HG02623 (cell line): ENCODE measurements at regions not wholly inside any gene's neighbourhood (a gene's known extent, or its start where the extent isn't known, plus 50 kb on each side); places are given as distances from the start of the nearest gene placed in this dataset.
"Not testable (repeated sequence)": the region's sequence is repeated elsewhere in the genome, so short reads cannot be mapped to it uniquely, and the experiment has no call there.

Experiments
- ATAC-seq: cut with Tn5 transposase; IDR thresholded peaks from one replicate; pipeline ENCODE4 v1.9.1; 2021; ENCODE audit warnings: moderate library complexity; ENCODE audit not compliant: unreplicated experiment

- ATAC-seq = no peak
Measured at GRCh38 chr1:219560856-219561255, 52.0 kb downstream of the ZC3H11B start.

- ATAC-seq = no peak
Measured at GRCh38 chr1:219559899-219560298, 53.0 kb downstream of the ZC3H11B start.

- ATAC-seq = no peak
Measured at GRCh38 chr1:219555806-219556205, 57.1 kb downstream of the ZC3H11B start.

GRCh38 chr1:219555031-219555692 is 57.7 kb downstream of the ZC3H11B start:
- no peak for ATAC-seq

GRCh38 chr1:219553934-219554502 is 58.9 kb downstream of the ZC3H11B start:
- no peak for ATAC-seq

GRCh38 chr1:219550201-219550600 is 62.7 kb downstream of the ZC3H11B start:
- no peak for ATAC-seq

GRCh38 chr1:219549215-219549614 is 63.7 kb downstream of the ZC3H11B start:
- ATAC-seq = no peak

- ATAC-seq = no peak
Measured at GRCh38 chr1:219548386-219548785, 64.5 kb downstream of the ZC3H11B start.

- ATAC-seq = not testable (repeated sequence)
Measured at GRCh38 chr1:219545756-219546155, 67.1 kb downstream of the ZC3H11B start.

GRCh38 chr1:219544163-219544846 is 68.6 kb downstream of the ZC3H11B start:
- no peak for ATAC-seq

GRCh38 chr1:219542828-219543518 is 69.9 kb downstream of the ZC3H11B start:
- ATAC-seq = no peak

- no peak for ATAC-seq
Measured at GRCh38 chr1:219541946-219542345, 71.0 kb downstream of the ZC3H11B start.

- no peak for ATAC-seq
Measured at GRCh38 chr1:219539645-219540254, 73.2 kb downstream of the ZC3H11B start.

- no peak for ATAC-seq
Measured at GRCh38 chr1:219538886-219539285, 74.0 kb downstream of the ZC3H11B start.

GRCh38 chr1:219537223-219537631 is 75.7 kb downstream of the ZC3H11B start:
- no peak for ATAC-seq

GRCh38 chr1:219536038-219536437 is 76.9 kb downstream of the ZC3H11B start:
- no peak for ATAC-seq

GRCh38 chr1:219534991-219535390 is 77.9 kb downstream of the ZC3H11B start:
- ATAC-seq = no peak

- no peak for ATAC-seq
Measured at GRCh38 chr1:219533280-219533679, 79.6 kb downstream of the ZC3H11B start.

GRCh38 chr1:219529116-219529515 is 83.8 kb downstream of the ZC3H11B start:
- ATAC-seq = no peak

- no peak for ATAC-seq
Measured at GRCh38 chr1:219528633-219529032, 84.3 kb downstream of the ZC3H11B start.

- no peak for ATAC-seq
Measured at GRCh38 chr1:219527994-219528393, 84.9 kb downstream of the ZC3H11B start.
